Adrenal gland (tissue), 9 donors: ENCODE measurements at regions not wholly inside any gene's neighbourhood (a gene's known extent, or its start where the extent isn't known, plus 50 kb on each side); places are given as distances from the start of the nearest gene placed in this dataset.
"Not testable (repeated sequence)": the region's sequence is repeated elsewhere in the genome, so short reads cannot be mapped to it uniquely, and the experiment has no call there.

Experiments
- DNase-seq, 7 donors: peaks; one replicate each; pipeline ENCODE4 v3.0.0-alpha.2; 2019 to 2020
- H3K27ac ChIP-seq, 5 donors: fragments of 200-600 bp; sonication (generic) in 4 of 5; 1 replicate in 3 of 5; 2 replicates in 2 of 5; pipeline versions ENCODE4 v1.5.1 to v1.8.0; 2016 to 2020; ENCODE audit warnings: mild to moderate bottlenecking in 1 of 5
- H3K27me3 ChIP-seq: fragments of 200-600 bp; 2 replicates; pipeline ENCODE4 v1.8.0; 2021
- H3K36me3 ChIP-seq, 2 donors: fragments of 200-600 bp; replicated peaks in 1 of 2; 1 replicate in 1 of 2; 2 replicates in 1 of 2; pipeline versions ENCODE4 v1.5.1 to v1.8.0; 2018 to 2022
- H3K4me1 ChIP-seq, 2 donors: fragments of 200-600 bp; replicated peaks in 1 of 2; 1 replicate in 1 of 2; 2 replicates in 1 of 2; pipeline versions ENCODE4 v1.5.1 to v1.8.0; 2018 to 2021
- H3K4me3 ChIP-seq, 4 donors: fragments of 200-600 bp; sonication (generic) in 3 of 4; one replicate each; pipeline ENCODE4 v1.5.1; 2016 to 2018
- H3K9me3 ChIP-seq, 3 donors: fragments of 200-600 bp; sonication (generic) in 1 of 3; replicated peaks in 1 of 3; 1 replicate in 2 of 3; 2 replicates in 1 of 3; pipeline versions ENCODE4 v1.5.1 to v1.8.0; 2016 to 2021
- CTCF ChIP-seq, 6 experiments: fragments of 450-650 bp in 4 of 6; fragments of 200-600 bp in 2 of 6; sonication (generic) in 1 of 6; IDR thresholded peaks; 1 replicate in 5 of 6; 2 replicates in 1 of 6; pipeline versions ENCODE4 v1.5.1 to v1.8.0; 2016 to 2021; ENCODE audit warnings: antibody characterized with exemption in 6 of 6, mild to moderate bottlenecking in 2 of 6, moderate library complexity in 1 of 6
- POLR2A ChIP-seq, 2 donors: fragments of 450-650 bp; IDR thresholded peaks; one replicate each; pipeline ENCODE4 v1.6.1; 2017; ENCODE audit warnings: antibody characterized with exemption in 2 of 2, mild to moderate bottlenecking in 2 of 2, moderate library complexity in 1 of 2
- WGBS, 4 donors: extraction: QIAGEN DNeasy Blood & Tissue Kit in 2 of 4; methylation state at CpG; one replicate each; pipeline versions ENCODE4 v1.1.5 to v1.1.7; 2013 to 2017; 5-methylcytosine and 5-hydroxymethylcytosine counted together
- intact Hi-C, 2 donors: fragments of 100-400 bp; cut with DNase I; formaldehyde crosslinking; loops; one replicate each; pipeline versions ENCODE4 v1.14.1 to v1.15.0; 2022 to 2023
- donor health status: healthy with polysubstance abuse.
- donor health status: Bipolar disorder and iron deficiency.
- donor health status: DM: yes; HTN: yes; CAD: no.
- donor health status: DM: no; HTN: no; CAD: no.
- donor health status: DM: no; HTN: no; CAD: no.

GRCh38 chr3:182327196-182327681 lies 466.1 kb upstream of the ATP11B start:
- Histone ChIP-seq H3K27me3 (no peaks in the 10 kb centered on the region), H3K27ac (no peak overlapping the region), H3K36me3 (no peaks in the 10 kb centered on the region), H3K4me3 (no peak overlapping the region), H3K4me1 (no peaks in the 10 kb centered on the region), H3K9me3 (no peaks in the 10 kb centered on the region)
- no peak for DNase-seq
- 40 to 55% (median 44%) methylated on average over 9 to 10 of the region's 10 CpGs for WGBS, 4 donors
- intact Hi-C loops = no loop called here
- TF ChIP-seq CTCF (IDR thresholded peaks at IDR 0.05) (no peak), POLR2A (IDR thresholded peaks at IDR 0.05) (no peak)

- Histone ChIP-seq H3K36me3 (no peaks in the 10 kb centered on the region), H3K4me3 (no peak overlapping the region), H3K27ac (no peak overlapping the region), H3K27me3 (no peaks in the 10 kb centered on the region), H3K4me1 (no peaks in the 10 kb centered on the region), H3K9me3 (no peaks in the 10 kb centered on the region)
- no peak for DNase-seq
- intact Hi-C loops = no loop called here
- no peak for TF ChIP-seq POLR2A (IDR thresholded peaks at IDR 0.05)
- TF ChIP-seq CTCF (IDR thresholded peaks at IDR 0.05) = no peak
These were observed 462.7 kb upstream of the ATP11B start for GRCh38 chr3:182330646-182331045.

- no peak for TF ChIP-seq CTCF (IDR thresholded peaks at IDR 0.05)
- TF ChIP-seq POLR2A (IDR thresholded peaks at IDR 0.05) = no peak
- 32 to 50% (median 39%) methylated on average over 4 of the region's 4 CpGs for WGBS, 4 donors
- H3K9me3 ChIP-seq = no peaks in the 10 kb centered on the region
- no peaks in the 10 kb centered on the region for H3K4me1 ChIP-seq
- DNase-seq = no peak
- no peak overlapping the region for H3K4me3 ChIP-seq
- intact Hi-C loops = no loop called here
- no peaks in the 10 kb centered on the region for H3K36me3 ChIP-seq
- H3K27ac ChIP-seq = no peak overlapping the region
- H3K27me3 ChIP-seq = no peaks in the 10 kb centered on the region
These were observed 462.0 kb upstream of the ATP11B start for GRCh38 chr3:182331341-182331740.

GRCh38 chr3:182342252-182342651 lies 451.1 kb upstream of the ATP11B start:
- WGBS, 4 donors = 39 to 77% (median 62%) methylated on average over 1 of the region's 1 CpG
- no peaks in the 10 kb centered on the region for H3K9me3 ChIP-seq
- no peaks in the 10 kb centered on the region for H3K36me3 ChIP-seq
- DNase-seq = no peak
- intact Hi-C loops = no loop called here
- H3K27ac ChIP-seq = no peak overlapping the region
- H3K27me3 ChIP-seq = no peaks in the 10 kb centered on the region
- H3K4me3 ChIP-seq = no peak overlapping the region
- no peaks in the 10 kb centered on the region for H3K4me1 ChIP-seq
- TF ChIP-seq POLR2A (IDR thresholded peaks at IDR 0.05) (no peak), CTCF (IDR thresholded peaks at IDR 0.05) (no peak)

GRCh38 chr3:182344026-182344425 lies 449.3 kb upstream of the ATP11B start:
- H3K9me3 ChIP-seq, intact Hi-C loops, DNase-seq, H3K4me3 ChIP-seq, H3K27me3 ChIP-seq, H3K36me3 ChIP-seq, H3K27ac ChIP-seq, H3K4me1 ChIP-seq: not testable (repeated sequence)
